ENCODE measurements at regions not wholly inside any gene's neighbourhood (a gene's known extent, or its start where the extent isn't known, plus 50 kb on each side); places are given as distances from the start of the nearest gene placed in this dataset.

DNA sequence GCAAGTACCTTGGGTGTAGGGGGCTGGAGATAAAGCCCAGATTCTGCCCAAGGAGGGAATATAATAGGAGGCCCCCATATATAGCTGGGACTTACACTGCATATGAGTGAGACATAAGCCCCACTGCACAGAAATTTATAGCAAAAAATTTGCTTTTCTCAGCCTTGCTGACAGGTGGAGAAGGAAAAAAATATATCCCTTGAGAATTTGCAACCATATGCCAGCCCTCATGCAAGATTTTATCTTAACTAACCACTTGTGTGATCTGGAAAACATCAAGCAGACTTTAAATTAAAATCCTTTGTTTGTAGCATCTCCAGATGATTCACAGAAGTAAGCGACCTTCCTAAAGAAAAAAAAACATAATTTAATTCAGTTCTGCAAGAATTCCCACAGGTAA, 288.2 kb downstream of the BCL2 start:
- Histone ChIP-seq H3K27me3 (ENCODE audit: control insufficient read depth, insufficient read depth, low read length) (no peaks in the 10 kb centered on the region), H3K27ac (ENCODE audit: low read length) (no peak overlapping the region), H3K4me1 (ENCODE audit: control insufficient read depth, insufficient read depth, low read length) (no peaks in the 10 kb centered on the region), H3K9me3 (ENCODE audit: control insufficient read depth, insufficient read depth, low read length) (no peaks in the 10 kb centered on the region), H3K4me3 (ENCODE audit: low read length) (no peak overlapping the region), H3K36me3 (ENCODE audit: control insufficient read depth, insufficient read depth, low read length) (no peaks in the 10 kb centered on the region)
- Mint-ChIP-seq H3K27me3 (ENCODE audit: low read depth in 2 of 2) (no peaks in the 10 kb centered on the region), H3K4me3 (no peak overlapping the region), H3K27ac (no peak overlapping the region), H3K9me3 (no peaks in the 10 kb centered on the region), H3K4me1 (no peaks in the 10 kb centered on the region), H3K36me3 (no peaks in the 10 kb centered on the region)
- ATAC-seq (no peak), DNase-seq (no peak)
- TF ChIP-seq, protein P1, sequence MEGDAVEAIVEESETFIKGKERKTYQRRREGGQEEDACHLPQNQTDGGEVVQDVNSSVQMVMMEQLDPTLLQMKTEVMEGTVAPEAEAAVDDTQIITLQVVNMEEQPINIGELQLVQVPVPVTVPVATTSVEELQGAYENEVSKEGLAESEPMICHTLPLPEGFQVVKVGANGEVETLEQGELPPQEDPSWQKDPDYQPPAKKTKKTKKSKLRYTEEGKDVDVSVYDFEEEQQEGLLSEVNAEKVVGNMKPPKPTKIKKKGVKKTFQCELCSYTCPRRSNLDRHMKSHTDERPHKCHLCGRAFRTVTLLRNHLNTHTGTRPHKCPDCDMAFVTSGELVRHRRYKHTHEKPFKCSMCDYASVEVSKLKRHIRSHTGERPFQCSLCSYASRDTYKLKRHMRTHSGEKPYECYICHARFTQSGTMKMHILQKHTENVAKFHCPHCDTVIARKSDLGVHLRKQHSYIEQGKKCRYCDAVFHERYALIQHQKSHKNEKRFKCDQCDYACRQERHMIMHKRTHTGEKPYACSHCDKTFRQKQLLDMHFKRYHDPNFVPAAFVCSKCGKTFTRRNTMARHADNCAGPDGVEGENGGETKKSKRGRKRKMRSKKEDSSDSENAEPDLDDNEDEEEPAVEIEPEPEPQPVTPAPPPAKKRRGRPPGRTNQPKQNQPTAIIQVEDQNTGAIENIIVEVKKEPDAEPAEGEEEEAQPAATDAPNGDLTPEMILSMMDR (IDR thresholded peaks at IDR 0.05) = no peak
- intact Hi-C loops (cut with micrococcal nuclease) = no loop called here
- no CpG with 5 or more reads among the region's 1 CpG for WGBS (ENCODE audit: insufficient coverage)

Data from natural killer cell (primary cell).